ENCODE measurements at regions not wholly inside any gene's neighbourhood (a gene's known extent, or its start where the extent isn't known, plus 50 kb on each side); places are given as distances from the start of the nearest gene placed in this dataset.

DNA sequence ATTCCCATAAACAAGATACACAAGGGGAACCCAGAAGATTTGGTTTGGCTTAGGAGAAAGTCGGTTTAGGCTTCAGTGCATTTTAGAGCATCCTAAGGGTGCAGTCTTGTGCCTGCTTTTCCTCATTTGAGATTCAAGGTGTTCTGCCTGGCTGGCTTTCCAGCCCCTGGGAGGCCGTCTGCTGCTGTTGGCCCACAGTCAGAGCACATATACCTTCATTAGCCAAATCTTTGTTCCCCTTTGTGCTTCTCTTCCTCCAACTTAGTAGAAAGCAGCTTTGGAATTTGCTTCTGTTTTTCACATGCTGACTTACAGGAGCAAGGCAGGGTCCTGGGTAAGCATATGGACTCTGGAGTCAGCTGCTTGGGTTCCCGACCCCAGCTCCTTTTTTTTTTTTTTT, 477.1 kb upstream of the TCF4 start:
- Histone ChIP-seq H3K4me3 (ENCODE audit: low read length in 2 of 2) (no peak overlapping the region), H3K27ac (ENCODE audit: low read depth in 1 of 2, low read length in 1 of 2) (no peak overlapping the region), H3K27me3 (ENCODE audit: control insufficient read depth in 2 of 2, insufficient read depth in 1 of 2, low read length in 1 of 2) (no peaks in the 10 kb centered on the region), H3K9me3 (ENCODE audit: control insufficient read depth in 2 of 2, insufficient read depth in 1 of 2, low read length in 1 of 2) (no peaks in the 10 kb centered on the region), H3K36me3 (ENCODE audit: control insufficient read depth in 2 of 2, insufficient read depth in 2 of 2, low read length in 1 of 2) (no peaks in the 10 kb centered on the region), H3K4me1 (ENCODE audit: control insufficient read depth in 2 of 2, insufficient read depth in 2 of 2, low read length in 2 of 2) (no peaks in the 10 kb centered on the region)
- WGBS: 96% methylated on average over 3 of the region's 3 CpGs
- no peak for DNase-seq (ENCODE audit: low read depth in 6 of 9, low spot score in 9 of 9)

DNA sequence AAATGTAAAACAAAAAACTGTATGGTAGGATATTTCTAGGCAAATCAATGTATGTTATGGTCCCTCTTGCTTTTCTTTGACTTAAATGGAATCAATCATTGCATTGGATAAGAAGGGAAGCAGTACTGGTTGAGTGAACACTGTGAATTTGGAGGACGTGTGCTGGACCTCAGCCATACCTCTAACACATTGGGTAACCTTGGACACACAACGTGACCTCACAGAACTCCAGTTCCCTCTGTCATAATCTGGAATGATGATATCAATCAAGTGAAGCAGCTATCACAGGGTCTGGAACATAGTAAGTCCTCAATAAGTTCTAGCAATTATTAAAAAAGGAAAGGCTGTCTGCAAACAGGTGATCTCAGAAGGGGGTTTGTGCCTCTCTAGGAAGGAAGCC, 474.9 kb upstream of the TCF4 start:
- Histone ChIP-seq H3K27me3 (ENCODE audit: control insufficient read depth in 2 of 2, insufficient read depth in 1 of 2, low read length in 1 of 2) (no peaks in the 10 kb centered on the region), H3K4me3 (ENCODE audit: low read length in 2 of 2) (no peak overlapping the region), H3K36me3 (ENCODE audit: control insufficient read depth in 2 of 2, insufficient read depth in 2 of 2, low read length in 1 of 2) (no peaks in the 10 kb centered on the region), H3K4me1 (ENCODE audit: control insufficient read depth in 2 of 2, insufficient read depth in 2 of 2, low read length in 2 of 2) (no peaks in the 10 kb centered on the region), H3K9me3 (ENCODE audit: control insufficient read depth in 2 of 2, insufficient read depth in 1 of 2, low read length in 1 of 2) (no peaks in the 10 kb centered on the region), H3K27ac (ENCODE audit: low read depth in 1 of 2, low read length in 1 of 2) (no peak overlapping the region)
- 94% methylated on average over 2 of the region's 2 CpGs for WGBS
- DNase-seq (ENCODE audit: low read depth in 6 of 9, low spot score in 9 of 9): no peak

GRCh38 chr18:56060967-56061541, 473.1 kb upstream of the TCF4 start:
- no peaks in the 10 kb centered on the region for H3K4me1 ChIP-seq (ENCODE audit: control insufficient read depth in 2 of 2, insufficient read depth in 2 of 2, low read length in 2 of 2)
- WGBS: 90% methylated on average over 2 of the region's 2 CpGs
- no peaks in the 10 kb centered on the region for H3K9me3 ChIP-seq (ENCODE audit: control insufficient read depth in 2 of 2, insufficient read depth in 1 of 2, low read length in 1 of 2)
- no peaks in the 10 kb centered on the region for H3K36me3 ChIP-seq (ENCODE audit: control insufficient read depth in 2 of 2, insufficient read depth in 2 of 2, low read length in 1 of 2)
- no peaks in the 10 kb centered on the region for H3K27me3 ChIP-seq (ENCODE audit: control insufficient read depth in 2 of 2, insufficient read depth in 1 of 2, low read length in 1 of 2)
- H3K27ac ChIP-seq (ENCODE audit: low read depth in 1 of 2, low read length in 1 of 2): no peak overlapping the region
- no peak overlapping the region for H3K4me3 ChIP-seq (ENCODE audit: low read length in 2 of 2)
- DNase-seq (ENCODE audit: low read depth in 6 of 9, low spot score in 9 of 9): no peak

DNA sequence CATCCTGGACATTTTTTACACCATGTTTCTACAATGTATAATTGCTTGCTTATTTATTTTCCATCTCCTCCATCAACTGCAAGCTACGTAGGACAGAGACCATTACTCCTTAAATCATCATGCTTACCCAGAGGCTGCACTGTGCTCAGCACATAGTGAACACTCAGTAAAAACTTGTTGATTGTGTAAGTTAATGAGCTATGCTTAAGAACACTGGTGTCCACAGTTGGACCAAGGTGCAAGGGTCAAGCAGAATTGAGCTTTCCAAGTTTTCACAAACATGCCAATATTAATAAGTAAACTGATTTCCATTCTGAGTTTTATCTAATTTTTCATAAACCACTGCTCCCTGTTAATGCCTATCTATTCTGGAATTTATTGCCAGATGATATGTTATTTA, 464.2 kb upstream of the TCF4 start:
- Histone ChIP-seq H3K4me1 (ENCODE audit: control insufficient read depth in 2 of 2, insufficient read depth in 2 of 2, low read length in 2 of 2) (no peaks in the 10 kb centered on the region), H3K27ac (ENCODE audit: low read depth in 1 of 2, low read length in 1 of 2) (no peak overlapping the region), H3K27me3 (ENCODE audit: control insufficient read depth in 2 of 2, insufficient read depth in 1 of 2, low read length in 1 of 2) (no peaks in the 10 kb centered on the region), H3K4me3 (ENCODE audit: low read length in 2 of 2) (no peak overlapping the region), H3K36me3 (ENCODE audit: control insufficient read depth in 2 of 2, insufficient read depth in 2 of 2, low read length in 1 of 2) (no peaks in the 10 kb centered on the region), H3K9me3 (ENCODE audit: control insufficient read depth in 2 of 2, insufficient read depth in 1 of 2, low read length in 1 of 2) (peaks cover 1 to 5% of the 10 kb centered on the region in 2 donors)
- no peak for DNase-seq (ENCODE audit: low read depth in 6 of 9, low spot score in 9 of 9)
- WGBS: 96% methylated on average over 1 of the region's 1 CpG

- Histone ChIP-seq H3K4me3 (ENCODE audit: low read length in 2 of 2) (no peak overlapping the region), H3K27me3 (ENCODE audit: control insufficient read depth in 2 of 2, insufficient read depth in 1 of 2, low read length in 1 of 2) (no peaks in the 10 kb centered on the region), H3K4me1 (ENCODE audit: control insufficient read depth in 2 of 2, insufficient read depth in 2 of 2, low read length in 2 of 2) (no peaks in the 10 kb centered on the region), H3K9me3 (ENCODE audit: control insufficient read depth in 2 of 2, insufficient read depth in 1 of 2, low read length in 1 of 2) (peaks cover 1 to 5% of the 10 kb centered on the region in 2 donors), H3K27ac (ENCODE audit: low read depth in 1 of 2, low read length in 1 of 2) (no peak overlapping the region), H3K36me3 (ENCODE audit: control insufficient read depth in 2 of 2, insufficient read depth in 2 of 2, low read length in 1 of 2) (no peaks in the 10 kb centered on the region)
- WGBS: 97% methylated on average over 1 of the region's 1 CpG
- DNase-seq (ENCODE audit: low read depth in 6 of 9, low spot score in 9 of 9): no peak
Observed at GRCh38 chr18:56044239-56044638, 456.2 kb upstream of the TCF4 start.

GRCh38 chr18:56043641-56044061, 455.7 kb upstream of the TCF4 start:
- 92% methylated on average over 4 of the region's 4 CpGs for WGBS
- no peak for DNase-seq (ENCODE audit: low read depth in 6 of 9, low spot score in 9 of 9)

DNA sequence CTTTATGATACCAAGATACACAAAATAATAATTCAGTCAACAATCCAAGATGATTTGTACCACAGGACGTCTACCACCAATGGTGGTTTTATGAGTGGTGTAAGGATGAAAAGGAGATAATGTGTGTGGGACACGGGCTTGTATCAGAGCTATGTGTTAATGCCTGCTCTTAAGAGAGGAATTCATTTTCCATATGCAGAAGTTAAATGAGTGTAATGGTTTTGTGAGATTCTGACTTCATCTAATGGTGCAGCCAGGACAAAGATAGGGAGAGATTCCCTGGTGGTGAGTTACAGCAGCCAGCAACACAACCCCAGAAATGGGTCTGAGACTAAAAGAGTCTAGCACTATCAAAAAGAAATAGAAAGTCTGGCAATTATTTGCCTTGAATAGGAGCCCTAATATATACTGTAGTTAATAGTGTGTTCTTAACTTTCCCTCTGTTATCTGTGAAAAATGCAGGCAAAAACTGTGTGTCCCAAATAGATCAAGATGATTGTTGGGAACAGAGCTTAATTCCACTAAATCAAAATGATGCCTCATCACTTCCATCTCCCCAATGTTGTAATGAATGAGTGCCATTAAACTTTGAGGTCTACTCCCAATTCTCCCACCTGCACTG, 455.0 kb upstream of the TCF4 start:
- Histone ChIP-seq H3K4me1 (ENCODE audit: control insufficient read depth in 2 of 2, insufficient read depth in 2 of 2, low read length in 2 of 2) (no peaks in the 10 kb centered on the region), H3K27me3 (ENCODE audit: control insufficient read depth in 2 of 2, insufficient read depth in 1 of 2, low read length in 1 of 2) (no peaks in the 10 kb centered on the region), H3K9me3 (ENCODE audit: control insufficient read depth in 2 of 2, insufficient read depth in 1 of 2, low read length in 1 of 2) (peaks cover under 1 to 3% of the 10 kb centered on the region in 2 donors), H3K27ac (ENCODE audit: low read depth in 1 of 2, low read length in 1 of 2) (no peak overlapping the region), H3K4me3 (ENCODE audit: low read length in 2 of 2) (no peak overlapping the region), H3K36me3 (ENCODE audit: control insufficient read depth in 2 of 2, insufficient read depth in 2 of 2, low read length in 1 of 2) (no peaks in the 10 kb centered on the region)
- DNase-seq (ENCODE audit: low read depth in 6 of 9, low spot score in 9 of 9): no peak
- 97% methylated on average over 2 of the region's 2 CpGs for WGBS

More at GRCh38 chr18:56043641-56044061, 455.7 kb upstream of the TCF4 start:
- Histone ChIP-seq H3K4me1 (ENCODE audit: control insufficient read depth in 2 of 2, insufficient read depth in 2 of 2, low read length in 2 of 2) (no peaks in the 10 kb centered on the region), H3K9me3 (ENCODE audit: control insufficient read depth in 2 of 2, insufficient read depth in 1 of 2, low read length in 1 of 2) (peaks cover 1 to 5% of the 10 kb centered on the region in 2 donors), H3K27ac (ENCODE audit: low read depth in 1 of 2, low read length in 1 of 2) (no peak overlapping the region), H3K4me3 (ENCODE audit: low read length in 2 of 2) (no peak overlapping the region), H3K27me3 (ENCODE audit: control insufficient read depth in 2 of 2, insufficient read depth in 1 of 2, low read length in 1 of 2) (no peaks in the 10 kb centered on the region), H3K36me3 (ENCODE audit: control insufficient read depth in 2 of 2, insufficient read depth in 2 of 2, low read length in 1 of 2) (no peaks in the 10 kb centered on the region)

DNA sequence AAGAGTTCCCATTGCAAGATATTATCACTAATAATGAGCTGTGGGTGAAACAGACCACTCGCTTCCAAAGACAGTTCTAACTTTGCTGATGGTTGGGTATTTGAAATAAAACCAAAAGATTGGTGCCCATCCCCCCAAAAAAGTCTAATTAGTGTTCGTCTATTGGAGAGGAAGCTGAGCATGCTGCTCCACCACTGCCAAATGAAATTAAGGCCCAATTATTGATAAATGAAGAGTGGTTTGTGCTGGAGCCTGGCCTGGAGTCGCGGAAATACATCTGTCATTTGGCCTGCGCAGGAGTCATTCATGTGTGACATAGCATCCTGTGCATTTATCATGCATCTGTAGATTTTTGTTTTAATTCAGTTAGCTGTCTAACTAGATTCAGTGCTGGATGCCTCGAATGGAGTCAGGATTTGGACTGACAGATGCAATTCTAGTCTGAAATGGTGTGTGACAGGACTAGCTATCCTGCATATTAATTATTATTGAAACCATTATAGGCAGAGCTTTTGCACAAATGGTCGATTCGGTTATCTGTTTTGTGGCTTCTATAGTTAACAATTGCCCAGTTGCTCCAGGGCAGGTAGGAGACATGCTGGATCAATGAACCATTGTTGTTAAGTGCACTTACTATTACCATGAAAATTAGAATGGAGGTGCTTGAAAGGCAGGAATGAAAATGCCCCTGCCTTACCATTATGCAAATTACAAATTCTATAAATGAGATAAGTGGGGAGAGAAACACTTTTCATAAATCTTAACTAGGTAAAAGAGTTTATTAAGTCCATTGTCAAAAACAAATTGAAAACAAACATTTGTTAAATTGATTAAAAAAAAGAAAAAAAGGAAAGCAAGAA, 450.4 kb upstream of the TCF4 start:
- H3K36me3 ChIP-seq (ENCODE audit: control insufficient read depth in 2 of 2, insufficient read depth in 2 of 2, low read length in 1 of 2): no peaks in the 10 kb centered on the region
- no peaks in the 10 kb centered on the region for H3K4me1 ChIP-seq (ENCODE audit: control insufficient read depth in 2 of 2, insufficient read depth in 2 of 2, low read length in 2 of 2)
- no peak overlapping the region for H3K4me3 ChIP-seq (ENCODE audit: low read length in 2 of 2)
- 88% methylated on average over 8 of the region's 8 CpGs for WGBS
- no peak for DNase-seq (ENCODE audit: low read depth in 6 of 9, low spot score in 9 of 9)
- no peak overlapping the region for H3K27ac ChIP-seq (ENCODE audit: low read depth in 1 of 2, low read length in 1 of 2)
- H3K9me3 ChIP-seq (ENCODE audit: control insufficient read depth in 2 of 2, insufficient read depth in 1 of 2, low read length in 1 of 2): peaks cover 0 to under 1% of the 10 kb centered on the region in 2 donors
- no peaks in the 10 kb centered on the region for H3K27me3 ChIP-seq (ENCODE audit: control insufficient read depth in 2 of 2, insufficient read depth in 1 of 2, low read length in 1 of 2)

DNA sequence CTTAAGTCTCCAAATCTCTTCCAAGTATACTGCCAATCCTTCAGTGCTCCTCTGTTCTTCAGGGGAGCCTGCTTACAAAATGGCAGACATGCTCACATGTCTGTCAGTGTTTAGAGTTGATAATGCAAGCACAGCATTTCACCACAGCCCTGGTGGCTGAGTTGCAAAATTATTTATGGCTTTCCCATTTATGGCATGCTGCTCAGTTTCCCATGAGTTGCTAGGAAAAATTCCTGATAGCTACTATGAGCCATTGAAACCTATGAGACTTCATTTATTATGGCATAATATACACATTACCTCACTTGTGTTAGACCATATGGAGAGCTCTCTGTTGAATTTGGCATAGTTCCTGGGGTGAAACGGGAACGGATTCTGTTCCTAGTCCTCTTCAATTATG, 448.7 kb upstream of the TCF4 start:
- H3K27ac ChIP-seq (ENCODE audit: low read depth in 1 of 2, low read length in 1 of 2): no peak overlapping the region
- WGBS: 94% methylated on average over 2 of the region's 2 CpGs
- no peak overlapping the region for H3K4me3 ChIP-seq (ENCODE audit: low read length in 2 of 2)
- no peaks in the 10 kb centered on the region for H3K36me3 ChIP-seq (ENCODE audit: control insufficient read depth in 2 of 2, insufficient read depth in 2 of 2, low read length in 1 of 2)
- H3K4me1 ChIP-seq (ENCODE audit: control insufficient read depth in 2 of 2, insufficient read depth in 2 of 2, low read length in 2 of 2): no peaks in the 10 kb centered on the region
- no peak for DNase-seq (ENCODE audit: low read depth in 6 of 9, low spot score in 9 of 9)
- peaks cover 0 to 8% of the 10 kb centered on the region in 2 donors for H3K9me3 ChIP-seq (ENCODE audit: control insufficient read depth in 2 of 2, insufficient read depth in 1 of 2, low read length in 1 of 2)
- no peaks in the 10 kb centered on the region for H3K27me3 ChIP-seq (ENCODE audit: control insufficient read depth in 2 of 2, insufficient read depth in 1 of 2, low read length in 1 of 2)
